ES-I3 (cell line): ENCODE measurements at regions not wholly inside any gene's neighbourhood (a gene's known extent, or its start where the extent isn't known, plus 50 kb on each side); places are given as distances from the start of the nearest gene placed in this dataset.
"Not testable (repeated sequence)": the region's sequence is repeated elsewhere in the genome, so short reads cannot be mapped to it uniquely, and the experiment has no call there.

Experiments used
- H3K36me3 ChIP-seq: 2 replicates; pipeline ENCODE4 v1.6.1; 2013; ENCODE audit warnings: mild to moderate bottlenecking, low read length, control low read depth, moderate library complexity; ENCODE audit not compliant: insufficient read depth
- H3K4me1 ChIP-seq: 2 replicates; pipeline ENCODE4 v1.6.1; 2013; ENCODE audit warnings: mild to moderate bottlenecking, control low read depth, low read length; ENCODE audit not compliant: insufficient read depth
- H3K9ac ChIP-seq: 2 replicates; pipeline ENCODE4 v1.6.1; 2013; ENCODE audit warnings: low read depth, mild to moderate bottlenecking, low read length, moderate library complexity
- H3K9me3 ChIP-seq: 2 replicates; pipeline ENCODE4 v1.6.1; 2013; ENCODE audit warnings: mild to moderate bottlenecking, low read length, moderate library complexity; ENCODE audit not compliant: control insufficient read depth, insufficient read depth

GRCh38 chrX:76774912-76775311 is 347.4 kb downstream of the MAGEE1 start:
- not testable (repeated sequence) for H3K36me3 ChIP-seq, H3K9ac ChIP-seq, H3K4me1 ChIP-seq, H3K9me3 ChIP-seq

GRCh38 chrX:76796311-76796710 is 368.8 kb downstream of the MAGEE1 start:
- H3K9ac ChIP-seq: no peak overlapping the region
- no peaks in the 10 kb centered on the region for H3K9me3 ChIP-seq
- no peaks in the 10 kb centered on the region for H3K4me1 ChIP-seq
- H3K36me3 ChIP-seq: no peaks in the 10 kb centered on the region

GRCh38 chrX:76802708-76803107 is 375.2 kb downstream of the MAGEE1 start:
- Histone ChIP-seq H3K9ac (no peak overlapping the region), H3K9me3 (no peaks in the 10 kb centered on the region), H3K36me3 (no peaks in the 10 kb centered on the region), H3K4me1 (no peaks in the 10 kb centered on the region)

- Histone ChIP-seq H3K9me3 (no peaks in the 10 kb centered on the region), H3K36me3 (no peaks in the 10 kb centered on the region), H3K9ac (no peak overlapping the region), H3K4me1 (no peaks in the 10 kb centered on the region)
Measured at GRCh38 chrX:76815754-76816153, 388.2 kb downstream of the MAGEE1 start.

GRCh38 chrX:76817279-76817678 is 389.8 kb downstream of the MAGEE1 start:
- not testable (repeated sequence) for H3K36me3 ChIP-seq, H3K9ac ChIP-seq, H3K9me3 ChIP-seq, H3K4me1 ChIP-seq

- no peaks in the 10 kb centered on the region for H3K4me1 ChIP-seq
- H3K9me3 ChIP-seq: no peaks in the 10 kb centered on the region
- H3K9ac ChIP-seq: no peak overlapping the region
- no peaks in the 10 kb centered on the region for H3K36me3 ChIP-seq
Measured at GRCh38 chrX:76821276-76821675, 393.8 kb downstream of the MAGEE1 start.

- no peaks in the 10 kb centered on the region for H3K36me3 ChIP-seq
- no peaks in the 10 kb centered on the region for H3K4me1 ChIP-seq
- no peak overlapping the region for H3K9ac ChIP-seq
- no peaks in the 10 kb centered on the region for H3K9me3 ChIP-seq
Measured at GRCh38 chrX:76827672-76828071, 400.2 kb downstream of the MAGEE1 start.

- not testable (repeated sequence) for H3K4me1 ChIP-seq, H3K36me3 ChIP-seq, H3K9me3 ChIP-seq
- peak overlapping the region; percentile 20; the same call in 1 of the 2 replicates for H3K9ac ChIP-seq
Measured at GRCh38 chrX:76840902-76841301, 413.4 kb downstream of the MAGEE1 start.

- H3K4me1 ChIP-seq: no peaks in the 10 kb centered on the region
- no peaks in the 10 kb centered on the region; the same call in 1 of the 2 replicates for H3K36me3 ChIP-seq
- no peak overlapping the region for H3K9ac ChIP-seq
- H3K9me3 ChIP-seq: no peaks in the 10 kb centered on the region
Measured at GRCh38 chrX:76850851-76851250, 423.3 kb downstream of the MAGEE1 start.

GRCh38 chrX:76862509-76862908 is 435.0 kb downstream of the MAGEE1 start:
- Histone ChIP-seq H3K9ac (no peak overlapping the region), H3K9me3 (no peaks in the 10 kb centered on the region; the same call in 1 of the 2 replicates), H3K4me1 (no peaks in the 10 kb centered on the region), H3K36me3 (no peaks in the 10 kb centered on the region)

- H3K9me3 ChIP-seq: no peaks in the 10 kb centered on the region
- H3K9ac ChIP-seq: no peak overlapping the region
- H3K4me1 ChIP-seq: no peaks in the 10 kb centered on the region
- no peaks in the 10 kb centered on the region for H3K36me3 ChIP-seq
Measured at GRCh38 chrX:76893930-76894329, 466.4 kb downstream of the MAGEE1 start.

GRCh38 chrX:76915836-76916235 is 488.3 kb downstream of the MAGEE1 start:
- peaks cover 2% of the 10 kb centered on the region; the same call in 1 of the 2 replicates for H3K9me3 ChIP-seq
- no peaks in the 10 kb centered on the region for H3K4me1 ChIP-seq
- no peaks in the 10 kb centered on the region for H3K36me3 ChIP-seq
- no peak overlapping the region for H3K9ac ChIP-seq

GRCh38 chrX:76918033-76918432 is 490.5 kb downstream of the MAGEE1 start:
- H3K36me3 ChIP-seq: no peaks in the 10 kb centered on the region
- H3K9ac ChIP-seq: no peak overlapping the region
- H3K4me1 ChIP-seq: no peaks in the 10 kb centered on the region
- H3K9me3 ChIP-seq: 0 out of 2 replicates have a peak, but pooled peaks cover 2% of the 10 kb centered on the region

- no peaks in the 10 kb centered on the region for H3K4me1 ChIP-seq
- no peaks in the 10 kb centered on the region for H3K9me3 ChIP-seq
- no peak overlapping the region for H3K9ac ChIP-seq
- H3K36me3 ChIP-seq: no peaks in the 10 kb centered on the region
Measured at GRCh38 chrX:76919761-76920160, 492.3 kb downstream of the MAGEE1 start.

- no peaks in the 10 kb centered on the region for H3K36me3 ChIP-seq
- no peak overlapping the region for H3K9ac ChIP-seq
- H3K9me3 ChIP-seq: no peaks in the 10 kb centered on the region
- no peaks in the 10 kb centered on the region for H3K4me1 ChIP-seq
Measured at GRCh38 chrX:76920607-76921006, 493.1 kb downstream of the MAGEE1 start.

- Histone ChIP-seq H3K9me3 (no peaks in the 10 kb centered on the region), H3K36me3 (no peaks in the 10 kb centered on the region), H3K9ac (no peak overlapping the region), H3K4me1 (no peaks in the 10 kb centered on the region)
Measured at GRCh38 chrX:76921176-76921575, 493.7 kb downstream of the MAGEE1 start.
